ENCODE measurements at regions not wholly inside any gene's neighbourhood (a gene's known extent, or its start where the extent isn't known, plus 50 kb on each side); places are given as distances from the start of the nearest gene placed in this dataset.

GRCh38 chr14:105797546-105797945 lies 271.2 kb downstream of the TMEM121 start:
- H3K36me3 ChIP-seq (ENCODE audit: control insufficient read depth, insufficient read depth, low read length) = no peaks in the 10 kb centered on the region
- H3K27ac ChIP-seq (ENCODE audit: low read depth, low read length) = no peak overlapping the region
- no peak overlapping the region for H3K4me3 ChIP-seq (ENCODE audit: low read depth, low read length)
- H3K9me3 ChIP-seq (ENCODE audit: control insufficient read depth, insufficient read depth, low read depth, low read length) = peaks cover 54% of the 10 kb centered on the region; the same call in 1 of the 2 replicates
- H3K4me1 ChIP-seq (ENCODE audit: control insufficient read depth, insufficient read depth, low read length) = no peaks in the 10 kb centered on the region
- H3K9ac ChIP-seq (ENCODE audit: low read length) = no peak overlapping the region
- H3K27me3 ChIP-seq (ENCODE audit: control insufficient read depth, insufficient read depth, low read length) = no peaks in the 10 kb centered on the region

GRCh38 chr14:105805701-105806100 lies 279.3 kb downstream of the TMEM121 start:
- Histone ChIP-seq H3K4me3 (ENCODE audit: low read depth, low read length) (no peak overlapping the region), H3K27me3 (ENCODE audit: control insufficient read depth, insufficient read depth, low read length) (no peaks in the 10 kb centered on the region), H3K4me1 (ENCODE audit: control insufficient read depth, insufficient read depth, low read length) (no peaks in the 10 kb centered on the region), H3K27ac (ENCODE audit: low read depth, low read length) (no peak overlapping the region), H3K9ac (ENCODE audit: low read length) (no peak overlapping the region), H3K9me3 (ENCODE audit: control insufficient read depth, insufficient read depth, low read depth, low read length) (peaks cover 63% of the 10 kb centered on the region), H3K36me3 (ENCODE audit: control insufficient read depth, insufficient read depth, low read length) (no peaks in the 10 kb centered on the region)

DNA sequence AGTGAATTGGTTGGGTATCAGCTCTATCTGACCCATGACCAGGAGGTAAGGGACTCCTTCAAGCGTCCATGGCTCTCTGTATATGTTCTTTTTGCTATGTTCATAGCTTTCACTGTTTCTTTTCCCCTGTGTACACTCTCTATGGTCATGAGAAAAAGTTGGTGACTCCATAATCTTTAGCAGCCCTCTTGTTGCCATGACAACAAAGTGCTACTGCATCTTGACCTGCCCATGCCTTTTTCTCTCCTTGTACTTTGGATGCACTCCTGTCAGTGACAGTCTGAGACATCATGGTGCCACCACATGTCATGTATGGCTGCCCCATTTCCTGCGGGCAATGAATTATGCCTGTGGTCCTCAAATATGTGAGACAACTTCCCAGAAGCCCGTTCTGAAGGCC lies 280.2 kb downstream of the TMEM121 start:
- peaks cover 68% of the 10 kb centered on the region for H3K9me3 ChIP-seq (ENCODE audit: control insufficient read depth, insufficient read depth, low read depth, low read length)
- H3K4me1 ChIP-seq (ENCODE audit: control insufficient read depth, insufficient read depth, low read length) = no peaks in the 10 kb centered on the region
- no peaks in the 10 kb centered on the region for H3K36me3 ChIP-seq (ENCODE audit: control insufficient read depth, insufficient read depth, low read length)
- H3K9ac ChIP-seq (ENCODE audit: low read length) = no peak overlapping the region
- H3K27ac ChIP-seq (ENCODE audit: low read depth, low read length) = no peak overlapping the region
- H3K4me3 ChIP-seq (ENCODE audit: low read depth, low read length) = no peak overlapping the region
- no peaks in the 10 kb centered on the region for H3K27me3 ChIP-seq (ENCODE audit: control insufficient read depth, insufficient read depth, low read length)

- Histone ChIP-seq H3K4me1 (ENCODE audit: control insufficient read depth, insufficient read depth, low read length) (no peaks in the 10 kb centered on the region), H3K4me3 (ENCODE audit: low read depth, low read length) (no peak overlapping the region), H3K36me3 (ENCODE audit: control insufficient read depth, insufficient read depth, low read length) (no peaks in the 10 kb centered on the region), H3K27ac (ENCODE audit: low read depth, low read length) (no peak overlapping the region), H3K9ac (ENCODE audit: low read length) (no peak overlapping the region), H3K9me3 (ENCODE audit: control insufficient read depth, insufficient read depth, low read depth, low read length) (peaks cover 59% of the 10 kb centered on the region; the same call in 1 of the 2 replicates), H3K27me3 (ENCODE audit: control insufficient read depth, insufficient read depth, low read length) (no peaks in the 10 kb centered on the region)
Measured at GRCh38 chr14:105817971-105818711, 291.8 kb downstream of the TMEM121 start.

DNA sequence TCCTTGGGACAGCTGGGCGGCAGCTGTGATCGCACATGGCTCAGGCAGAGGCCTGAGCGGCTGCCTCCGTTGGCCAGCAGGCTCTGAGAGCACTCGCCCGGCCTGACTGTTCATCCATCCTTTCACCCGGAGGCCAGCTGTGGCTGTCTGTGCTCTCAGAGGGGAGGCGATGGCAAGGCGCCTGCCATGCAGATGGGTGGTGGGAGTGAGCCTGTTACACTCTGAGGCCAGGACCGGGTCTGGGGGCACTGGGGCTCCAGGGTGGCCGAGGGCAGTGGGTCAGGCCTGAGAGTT lies 292.3 kb downstream of the TMEM121 start:
- Histone ChIP-seq H3K27me3 (ENCODE audit: control insufficient read depth, insufficient read depth, low read length) (no peaks in the 10 kb centered on the region), H3K36me3 (ENCODE audit: control insufficient read depth, insufficient read depth, low read length) (no peaks in the 10 kb centered on the region), H3K27ac (ENCODE audit: low read depth, low read length) (no peak overlapping the region), H3K4me1 (ENCODE audit: control insufficient read depth, insufficient read depth, low read length) (no peaks in the 10 kb centered on the region), H3K9me3 (ENCODE audit: control insufficient read depth, insufficient read depth, low read depth, low read length) (peaks cover 57% of the 10 kb centered on the region; the same call in 1 of the 2 replicates), H3K9ac (ENCODE audit: low read length) (no peak overlapping the region), H3K4me3 (ENCODE audit: low read depth, low read length) (no peak overlapping the region)

DNA sequence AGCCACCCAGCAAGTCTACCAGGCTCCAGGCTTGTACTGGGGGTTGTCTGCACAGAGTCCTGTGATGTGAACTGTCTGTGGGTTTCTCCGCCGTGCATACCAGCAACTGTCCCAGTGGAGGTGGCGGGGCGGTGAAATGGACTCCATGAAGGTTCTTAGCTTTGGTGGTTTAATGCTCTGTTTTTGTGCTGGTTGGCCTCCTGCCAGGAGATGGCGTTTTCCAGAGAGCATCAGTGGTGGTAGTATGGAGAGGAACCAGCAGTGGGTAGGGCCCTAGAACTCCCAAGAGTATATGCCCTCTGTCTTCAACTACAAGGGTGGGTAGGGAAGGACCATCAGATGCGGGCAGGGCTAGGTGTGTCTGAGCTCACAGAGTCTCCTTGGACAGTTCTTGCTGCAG lies 303.8 kb downstream of the TMEM121 start:
- no peak overlapping the region for H3K27ac ChIP-seq (ENCODE audit: low read depth, low read length)
- H3K4me1 ChIP-seq (ENCODE audit: control insufficient read depth, insufficient read depth, low read length) = no peaks in the 10 kb centered on the region
- no peaks in the 10 kb centered on the region for H3K36me3 ChIP-seq (ENCODE audit: control insufficient read depth, insufficient read depth, low read length)
- peaks cover 52% of the 10 kb centered on the region; the same call in 1 of the 2 replicates for H3K9me3 ChIP-seq (ENCODE audit: control insufficient read depth, insufficient read depth, low read depth, low read length)
- no peaks in the 10 kb centered on the region for H3K27me3 ChIP-seq (ENCODE audit: control insufficient read depth, insufficient read depth, low read length)
- no peak overlapping the region for H3K4me3 ChIP-seq (ENCODE audit: low read depth, low read length)
- no peak overlapping the region for H3K9ac ChIP-seq (ENCODE audit: low read length)

DNA sequence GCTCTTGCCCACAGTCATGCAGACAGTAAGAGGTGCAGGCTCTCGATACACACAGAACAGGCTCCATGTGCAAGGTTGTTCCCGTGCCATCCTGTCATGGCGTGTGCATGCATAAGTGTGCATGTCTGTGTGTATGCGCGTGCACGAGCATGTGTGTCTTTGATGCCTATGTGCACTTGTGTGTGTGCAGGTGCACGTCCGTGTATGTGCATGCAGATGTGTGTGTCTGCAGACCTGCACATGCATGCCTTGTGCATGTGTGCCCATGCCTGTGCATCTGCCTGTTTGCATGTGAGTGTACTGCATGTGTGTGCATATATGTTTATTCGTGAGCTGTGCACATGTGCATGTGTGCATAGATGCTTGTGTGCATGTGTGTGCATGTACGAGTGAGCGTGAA lies 309.8 kb downstream of the TMEM121 start:
- Histone ChIP-seq H3K27me3 (ENCODE audit: control insufficient read depth, insufficient read depth, low read length) (no peaks in the 10 kb centered on the region), H3K4me1 (ENCODE audit: control insufficient read depth, insufficient read depth, low read length) (no peaks in the 10 kb centered on the region), H3K27ac (ENCODE audit: low read depth, low read length) (no peak overlapping the region), H3K9ac (ENCODE audit: low read length) (no peak overlapping the region), H3K9me3 (ENCODE audit: control insufficient read depth, insufficient read depth, low read depth, low read length) (peaks cover 77% of the 10 kb centered on the region; the same call in 1 of the 2 replicates), H3K4me3 (ENCODE audit: low read depth, low read length) (no peak overlapping the region), H3K36me3 (ENCODE audit: control insufficient read depth, insufficient read depth, low read length) (no peaks in the 10 kb centered on the region)

DNA sequence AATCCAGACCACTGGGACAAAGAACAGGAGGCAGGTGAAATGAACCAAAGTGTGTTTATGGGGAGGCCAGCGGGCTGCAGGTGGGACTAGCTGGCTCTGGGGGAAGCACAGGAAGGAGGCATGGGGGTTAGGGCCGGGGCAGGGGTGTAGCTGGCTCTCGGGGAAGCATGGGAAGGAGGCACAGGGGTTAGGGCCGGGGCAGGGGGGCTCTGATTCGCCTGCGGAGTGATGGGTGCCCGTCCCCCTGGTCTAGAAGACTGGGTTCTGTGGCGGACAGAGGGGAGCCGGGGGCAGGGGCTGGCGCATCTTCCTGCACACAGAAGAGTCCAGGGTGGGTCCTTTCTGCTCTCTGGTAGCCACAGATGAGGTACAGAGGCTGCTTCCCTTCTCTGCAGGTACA lies 310.3 kb downstream of the TMEM121 start:
- no peaks in the 10 kb centered on the region for H3K4me1 ChIP-seq (ENCODE audit: control insufficient read depth, insufficient read depth, low read length)
- H3K27ac ChIP-seq (ENCODE audit: low read depth, low read length) = no peak overlapping the region
- no peak overlapping the region for H3K9ac ChIP-seq (ENCODE audit: low read length)
- H3K36me3 ChIP-seq (ENCODE audit: control insufficient read depth, insufficient read depth, low read length) = no peaks in the 10 kb centered on the region
- no peaks in the 10 kb centered on the region for H3K27me3 ChIP-seq (ENCODE audit: control insufficient read depth, insufficient read depth, low read length)
- peaks cover 79% of the 10 kb centered on the region; the same call in 1 of the 2 replicates for H3K9me3 ChIP-seq (ENCODE audit: control insufficient read depth, insufficient read depth, low read depth, low read length)
- H3K4me3 ChIP-seq (ENCODE audit: low read depth, low read length) = no peak overlapping the region

- no peaks in the 10 kb centered on the region for H3K36me3 ChIP-seq (ENCODE audit: control insufficient read depth, insufficient read depth, low read length)
- H3K9ac ChIP-seq (ENCODE audit: low read length) = no peak overlapping the region
- H3K4me3 ChIP-seq (ENCODE audit: low read depth, low read length) = no peak overlapping the region
- H3K4me1 ChIP-seq (ENCODE audit: control insufficient read depth, insufficient read depth, low read length) = no peaks in the 10 kb centered on the region
- H3K27ac ChIP-seq (ENCODE audit: low read depth, low read length) = no peak overlapping the region
- no peaks in the 10 kb centered on the region for H3K27me3 ChIP-seq (ENCODE audit: control insufficient read depth, insufficient read depth, low read length)
- peaks cover 85% of the 10 kb centered on the region; the same call in 1 of the 2 replicates for H3K9me3 ChIP-seq (ENCODE audit: control insufficient read depth, insufficient read depth, low read depth, low read length)
Measured at GRCh38 chr14:105837349-105838063, 311.1 kb downstream of the TMEM121 start.

DNA sequence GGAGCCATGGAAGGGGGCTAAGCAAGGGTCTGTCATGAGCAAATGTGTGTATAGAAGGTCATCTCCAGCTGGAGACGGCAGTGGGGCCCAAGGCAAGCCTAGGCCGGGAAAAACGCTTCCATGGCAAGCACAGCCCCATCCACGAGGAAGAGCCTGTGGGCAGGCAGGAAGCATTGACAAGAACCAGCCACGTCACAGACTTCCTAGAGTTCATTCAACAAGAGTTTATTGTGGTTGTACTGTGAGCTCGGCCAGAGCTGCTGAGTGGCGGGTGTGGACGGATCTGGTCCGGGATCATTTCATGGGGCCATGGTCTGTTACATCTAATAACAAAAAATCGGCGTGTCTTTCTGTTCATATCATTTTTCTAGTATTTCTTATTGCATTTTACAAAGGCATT lies 311.7 kb downstream of the TMEM121 start:
- H3K4me3 ChIP-seq (ENCODE audit: low read depth, low read length) = no peak overlapping the region
- no peak overlapping the region for H3K27ac ChIP-seq (ENCODE audit: low read depth, low read length)
- peaks cover 86% of the 10 kb centered on the region; the same call in 1 of the 2 replicates for H3K9me3 ChIP-seq (ENCODE audit: control insufficient read depth, insufficient read depth, low read depth, low read length)
- H3K4me1 ChIP-seq (ENCODE audit: control insufficient read depth, insufficient read depth, low read length) = no peaks in the 10 kb centered on the region
- no peaks in the 10 kb centered on the region for H3K27me3 ChIP-seq (ENCODE audit: control insufficient read depth, insufficient read depth, low read length)
- no peaks in the 10 kb centered on the region for H3K36me3 ChIP-seq (ENCODE audit: control insufficient read depth, insufficient read depth, low read length)
- no peak overlapping the region for H3K9ac ChIP-seq (ENCODE audit: low read length)

- no peak overlapping the region for H3K4me3 ChIP-seq (ENCODE audit: low read depth, low read length)
- H3K36me3 ChIP-seq (ENCODE audit: control insufficient read depth, insufficient read depth, low read length) = no peaks in the 10 kb centered on the region
- H3K27me3 ChIP-seq (ENCODE audit: control insufficient read depth, insufficient read depth, low read length) = no peaks in the 10 kb centered on the region
- H3K9me3 ChIP-seq (ENCODE audit: control insufficient read depth, insufficient read depth, low read depth, low read length) = peaks cover 89% of the 10 kb centered on the region; the same call in 1 of the 2 replicates
- no peak overlapping the region for H3K27ac ChIP-seq (ENCODE audit: low read depth, low read length)
- H3K4me1 ChIP-seq (ENCODE audit: control insufficient read depth, insufficient read depth, low read length) = no peaks in the 10 kb centered on the region
- H3K9ac ChIP-seq (ENCODE audit: low read length) = no peak overlapping the region
Measured at GRCh38 chr14:105838591-105839424, 312.4 kb downstream of the TMEM121 start.

All from HUES6 (cell line).